Osteocyte (in vitro differentiated cells): ENCODE measurements at regions not wholly inside any gene's neighbourhood (a gene's known extent, or its start where the extent isn't known, plus 50 kb on each side); places are given as distances from the start of the nearest gene placed in this dataset.

Source experiments
- DNase-seq: peaks from one replicate; pipeline ENCODE4 v3.0.0; 2021; ENCODE audit warnings: mixed read lengths; ENCODE audit not compliant: unreplicated experiment; ENCODE audit errors: extremely low spot score
- H3K27ac Mint-ChIP-seq: one replicate; pipeline ENCODE4 v1.8.0; 2021; ENCODE audit warnings: mild to moderate bottlenecking, mixed read lengths; ENCODE audit not compliant: unreplicated experiment
- H3K27me3 Mint-ChIP-seq: one replicate; pipeline ENCODE4 v1.8.0; 2021; ENCODE audit warnings: mixed read lengths; ENCODE audit not compliant: unreplicated experiment
- H3K36me3 Mint-ChIP-seq: one replicate; pipeline ENCODE4 v1.8.0; 2021; ENCODE audit warnings: mixed read lengths; ENCODE audit not compliant: unreplicated experiment
- H3K4me1 Mint-ChIP-seq: one replicate; pipeline ENCODE4 v1.8.0; 2021; ENCODE audit warnings: mixed read lengths; ENCODE audit not compliant: unreplicated experiment
- H3K4me3 Mint-ChIP-seq: one replicate; pipeline ENCODE4 v1.8.0; 2021; ENCODE audit warnings: mild to moderate bottlenecking, moderate library complexity, mixed read lengths; ENCODE audit not compliant: unreplicated experiment
- H3K9me3 Mint-ChIP-seq: one replicate; pipeline ENCODE4 v1.8.0; 2021; ENCODE audit warnings: mixed read lengths; ENCODE audit not compliant: unreplicated experiment
- TF ChIP-seq, protein P1 (sequence below): fragments of 200-600 bp; sonication (generic); IDR thresholded peaks from 2 replicates; pipeline ENCODE4 v1.5.0; 2021; ENCODE audit warnings: antibody characterized with exemption, mild to moderate bottlenecking, moderate library complexity

DNA sequence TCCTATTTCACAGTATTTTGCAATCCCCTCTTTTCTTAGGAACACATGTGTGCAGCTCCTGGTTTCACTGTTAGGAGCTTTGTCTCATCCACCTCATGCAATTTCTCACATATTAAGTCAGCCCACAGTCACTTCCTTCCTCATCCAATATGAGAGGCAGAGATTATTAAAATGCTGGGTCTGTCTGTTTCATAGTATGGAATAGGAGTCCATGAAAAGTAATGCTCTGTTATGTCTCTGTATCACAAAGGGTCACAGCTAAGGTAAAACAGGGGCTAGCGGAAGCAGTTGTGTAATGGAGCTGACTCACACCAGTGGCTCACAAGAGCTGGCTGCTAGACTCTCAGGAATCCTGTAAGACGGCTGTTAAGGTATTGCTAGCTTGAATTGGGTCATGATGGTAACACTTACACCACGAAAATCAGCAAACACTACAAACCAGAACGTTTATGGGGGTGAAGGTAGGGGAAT lies 216.5 kb downstream of the EFNB2 start:
- Mint-ChIP-seq H3K36me3 (no peaks in the 10 kb centered on the region), H3K27me3 (no peaks in the 10 kb centered on the region), H3K4me3 (no peak overlapping the region), H3K4me1 (peaks cover 5% of the 10 kb centered on the region), H3K27ac (no peak overlapping the region), H3K9me3 (peaks cover 15% of the 10 kb centered on the region)
- no peak for DNase-seq
- TF ChIP-seq, protein P1, sequence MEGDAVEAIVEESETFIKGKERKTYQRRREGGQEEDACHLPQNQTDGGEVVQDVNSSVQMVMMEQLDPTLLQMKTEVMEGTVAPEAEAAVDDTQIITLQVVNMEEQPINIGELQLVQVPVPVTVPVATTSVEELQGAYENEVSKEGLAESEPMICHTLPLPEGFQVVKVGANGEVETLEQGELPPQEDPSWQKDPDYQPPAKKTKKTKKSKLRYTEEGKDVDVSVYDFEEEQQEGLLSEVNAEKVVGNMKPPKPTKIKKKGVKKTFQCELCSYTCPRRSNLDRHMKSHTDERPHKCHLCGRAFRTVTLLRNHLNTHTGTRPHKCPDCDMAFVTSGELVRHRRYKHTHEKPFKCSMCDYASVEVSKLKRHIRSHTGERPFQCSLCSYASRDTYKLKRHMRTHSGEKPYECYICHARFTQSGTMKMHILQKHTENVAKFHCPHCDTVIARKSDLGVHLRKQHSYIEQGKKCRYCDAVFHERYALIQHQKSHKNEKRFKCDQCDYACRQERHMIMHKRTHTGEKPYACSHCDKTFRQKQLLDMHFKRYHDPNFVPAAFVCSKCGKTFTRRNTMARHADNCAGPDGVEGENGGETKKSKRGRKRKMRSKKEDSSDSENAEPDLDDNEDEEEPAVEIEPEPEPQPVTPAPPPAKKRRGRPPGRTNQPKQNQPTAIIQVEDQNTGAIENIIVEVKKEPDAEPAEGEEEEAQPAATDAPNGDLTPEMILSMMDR = no peak

DNA sequence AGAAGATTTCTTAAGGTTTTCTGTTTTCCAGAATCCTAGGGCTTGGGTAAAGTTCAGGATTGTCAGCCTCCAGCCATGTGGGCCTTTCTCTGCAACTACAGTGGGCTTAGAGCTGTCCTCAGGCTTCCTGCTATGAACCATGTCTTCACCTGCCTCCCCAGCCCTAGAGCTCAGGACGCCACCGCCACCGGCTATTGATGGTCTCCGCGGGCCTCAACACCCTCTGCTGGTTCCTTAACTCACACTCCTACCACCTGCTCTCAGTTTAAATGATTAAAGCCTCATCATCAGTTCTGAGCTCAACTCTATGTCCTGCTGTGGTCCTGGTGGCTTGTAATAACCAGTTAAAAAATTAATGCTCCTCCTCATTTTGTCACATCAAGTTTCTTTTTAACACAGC lies 221.0 kb downstream of the EFNB2 start:
- no peaks in the 10 kb centered on the region for H3K27me3 Mint-ChIP-seq
- H3K27ac Mint-ChIP-seq = no peak overlapping the region
- TF ChIP-seq, protein P1 = no peak
- peaks cover 5% of the 10 kb centered on the region for H3K4me1 Mint-ChIP-seq
- no peak for DNase-seq
- no peaks in the 10 kb centered on the region for H3K9me3 Mint-ChIP-seq
- H3K36me3 Mint-ChIP-seq = no peaks in the 10 kb centered on the region
- no peak overlapping the region for H3K4me3 Mint-ChIP-seq

DNA sequence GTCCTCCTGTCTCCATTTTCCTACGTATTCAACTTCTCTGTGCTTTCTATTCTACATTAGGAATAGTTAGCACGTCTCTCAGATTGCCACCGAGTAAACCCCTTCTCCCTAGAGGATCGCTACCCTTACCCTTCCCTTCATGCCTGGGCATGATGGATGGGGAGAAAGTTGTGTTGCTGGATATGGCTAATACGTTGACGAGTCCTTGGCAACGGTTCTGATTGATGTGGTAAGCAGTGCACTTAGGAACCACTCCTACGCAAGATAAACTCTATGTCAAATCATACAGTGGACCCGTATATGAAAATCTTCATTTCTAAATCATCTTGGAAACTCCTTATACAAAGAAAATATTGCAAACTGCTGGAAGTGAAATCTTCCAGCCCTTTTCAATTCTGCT lies 224.5 kb downstream of the EFNB2 start:
- DNase-seq = no peak
- Mint-ChIP-seq H3K27me3 (no peaks in the 10 kb centered on the region), H3K4me3 (no peak overlapping the region), H3K4me1 (no peaks in the 10 kb centered on the region), H3K36me3 (peaks cover 3% of the 10 kb centered on the region), H3K27ac (no peak overlapping the region), H3K9me3 (peaks cover 11% of the 10 kb centered on the region)
- TF ChIP-seq, protein P1 = no peak

DNA sequence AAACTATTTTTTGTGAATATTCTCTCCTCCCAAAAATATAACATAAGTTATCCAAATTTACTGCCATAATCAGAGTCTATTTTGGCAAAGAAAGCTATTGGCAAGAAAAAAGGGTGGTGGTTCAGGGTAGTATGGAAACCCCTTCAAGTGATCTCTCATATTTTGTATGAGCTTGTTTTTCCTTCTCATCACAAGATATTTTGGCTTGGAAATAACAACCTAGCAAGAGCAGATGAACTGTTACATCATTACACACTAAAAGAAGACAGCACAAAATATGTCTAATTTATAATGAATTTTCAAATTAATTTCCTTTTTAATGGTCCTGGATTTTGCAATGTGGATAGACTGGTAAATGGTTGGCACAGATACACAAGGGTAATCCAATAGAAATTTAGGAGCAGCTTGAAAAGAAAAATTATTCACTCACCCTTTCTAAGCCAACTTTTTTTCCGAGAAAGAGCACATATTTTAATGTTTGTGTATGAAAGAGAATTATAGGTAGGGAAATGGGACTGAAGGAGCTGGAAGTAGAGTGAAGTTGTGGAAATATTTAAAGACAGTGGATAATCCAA lies 225.1 kb downstream of the EFNB2 start:
- Mint-ChIP-seq H3K4me1 (no peaks in the 10 kb centered on the region), H3K27ac (no peak overlapping the region), H3K4me3 (no peak overlapping the region), H3K36me3 (peaks cover 3% of the 10 kb centered on the region), H3K9me3 (peaks cover 12% of the 10 kb centered on the region), H3K27me3 (no peaks in the 10 kb centered on the region)
- TF ChIP-seq, protein P1 = no peak
- DNase-seq = no peak

DNA sequence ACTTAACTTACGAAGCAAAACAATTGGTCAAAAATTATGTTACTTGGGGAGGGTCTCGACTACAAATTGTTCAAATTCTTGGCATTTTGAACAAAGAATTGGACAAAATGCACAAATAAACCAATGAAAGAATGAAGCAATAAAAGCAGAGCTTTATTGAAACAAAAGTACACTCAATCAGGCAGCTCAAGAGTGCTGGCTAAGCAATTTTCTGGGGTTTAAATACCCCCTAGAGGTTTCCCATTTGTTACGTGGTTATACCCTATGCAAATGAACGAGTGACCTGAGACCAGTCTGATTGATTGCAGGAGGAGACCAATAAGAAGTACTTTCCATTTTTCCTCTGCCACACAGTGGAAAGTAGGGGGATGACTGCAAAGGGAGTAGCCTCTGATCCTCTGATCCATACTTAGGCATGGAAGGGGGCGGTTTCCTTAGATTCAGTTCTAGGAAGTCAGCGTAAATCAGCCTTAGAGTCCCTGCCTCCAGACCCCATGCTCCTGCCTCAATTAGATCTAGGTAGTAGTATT lies 228.6 kb downstream of the EFNB2 start:
- Mint-ChIP-seq H3K4me1 (no peaks in the 10 kb centered on the region), H3K27ac (no peak overlapping the region), H3K27me3 (no peaks in the 10 kb centered on the region), H3K4me3 (no peak overlapping the region), H3K9me3 (peaks cover 26% of the 10 kb centered on the region), H3K36me3 (peaks cover 3% of the 10 kb centered on the region)
- TF ChIP-seq, protein P1 = no peak
- no peak for DNase-seq
